Trophoblast cell (in vitro differentiated cells and primary cell): ENCODE measurements at regions not wholly inside any gene's neighbourhood (a gene's known extent, or its start where the extent isn't known, plus 50 kb on each side); places are given as distances from the start of the nearest gene placed in this dataset.

ENCODE experiments used
- DNase-seq, 2 donors: peaks; one replicate each; pipeline ENCODE4 v3.0.0-alpha.2; 2016
- H2AFZ ChIP-seq: 2 replicates; pipeline ENCODE4 v1.6.1; 2013; ENCODE audit warnings: low read length, moderate library complexity, mild to moderate bottlenecking; ENCODE audit not compliant: insufficient read depth, poor library complexity
- H2AK5ac ChIP-seq: 2 replicates; pipeline ENCODE4 v1.6.1; 2013; ENCODE audit warnings: mild to moderate bottlenecking, low read length
- H2BK120ac ChIP-seq: 2 replicates; pipeline ENCODE4 v1.6.1; 2013; ENCODE audit warnings: low read length, mild to moderate bottlenecking, moderate library complexity; ENCODE audit not compliant: insufficient read depth, poor library complexity
- H2BK12ac ChIP-seq: 2 replicates; pipeline ENCODE4 v1.6.1; 2013; ENCODE audit warnings: mild to moderate bottlenecking, low read length, moderate library complexity
- H2BK5ac ChIP-seq: 2 replicates; pipeline ENCODE4 v1.6.1; 2013; ENCODE audit warnings: low read length, low read depth, moderate library complexity, mild to moderate bottlenecking; ENCODE audit not compliant: poor library complexity
- H3K14ac ChIP-seq: 2 replicates; pipeline ENCODE4 v1.6.1; 2013; ENCODE audit warnings: mild to moderate bottlenecking, low read length
- H3K18ac ChIP-seq: 2 replicates; pipeline ENCODE4 v1.6.1; 2013; ENCODE audit warnings: mild to moderate bottlenecking, low read length
- H3K23ac ChIP-seq: 2 replicates; pipeline ENCODE4 v1.6.1; 2013; ENCODE audit warnings: low read length
- H3K27ac ChIP-seq: 2 replicates; pipeline ENCODE4 v1.5.1; 2013; ENCODE audit warnings: low read depth, mild to moderate bottlenecking, inconsistent platforms, low read length, moderate library complexity
- H3K27me3 ChIP-seq: 2 replicates; pipeline ENCODE4 v1.6.1; 2013; ENCODE audit warnings: inconsistent platforms, mild to moderate bottlenecking, low read length, moderate library complexity; ENCODE audit not compliant: insufficient read depth
- H3K36me3 ChIP-seq, 2 experiments: 1 replicate in 1 of 2; 2 replicates in 1 of 2; pipeline ENCODE4 v1.6.1; 2013; ENCODE audit warnings: low read length in 2 of 2, mild to moderate bottlenecking in 2 of 2, moderate library complexity in 1 of 2; ENCODE audit not compliant: insufficient read depth in 2 of 2, control insufficient read depth in 1 of 2
- H3K4ac ChIP-seq: 2 replicates; pipeline ENCODE4 v1.6.1; 2013; ENCODE audit warnings: low read depth, mild to moderate bottlenecking, low read length, moderate library complexity
- H3K4me1 ChIP-seq, 2 experiments: 1 replicate in 1 of 2; 2 replicates in 1 of 2; pipeline ENCODE4 v1.6.1; 2013; ENCODE audit warnings: low read length in 2 of 2, mild to moderate bottlenecking in 2 of 2, moderate library complexity in 1 of 2; ENCODE audit not compliant: insufficient read depth in 2 of 2, control insufficient read depth in 1 of 2
- H3K4me2 ChIP-seq: 2 replicates; pipeline ENCODE4 v1.6.1; 2013; ENCODE audit warnings: inconsistent platforms, mild to moderate bottlenecking, low read length, moderate library complexity
- H3K4me3 ChIP-seq: 2 replicates; pipeline ENCODE4 v1.5.1; 2013; ENCODE audit warnings: mild to moderate bottlenecking, low read depth, low read length, inconsistent platforms
- H3K79me1 ChIP-seq: one replicate; pipeline ENCODE4 v1.6.1; 2013; ENCODE audit warnings: low read length
- H3K79me2 ChIP-seq: 2 replicates; pipeline ENCODE4 v1.6.1; 2013; ENCODE audit warnings: low read length, mild to moderate bottlenecking; ENCODE audit not compliant: control insufficient read depth, insufficient read depth, poor library complexity
- H3K9ac ChIP-seq: 2 replicates; pipeline ENCODE4 v1.6.1; 2013; ENCODE audit warnings: mild to moderate bottlenecking, low read length
- H3K9me3 ChIP-seq: 2 replicates; pipeline ENCODE4 v1.6.1; 2013; ENCODE audit warnings: low read depth, mild to moderate bottlenecking, control low read depth, inconsistent platforms, low read length; ENCODE audit not compliant: insufficient read depth
- H4K12ac ChIP-seq: 2 replicates; pipeline ENCODE4 v1.6.1; 2013; ENCODE audit warnings: low read depth, mild to moderate bottlenecking, low read length, moderate library complexity
- H4K8ac ChIP-seq: 2 replicates; pipeline ENCODE4 v1.6.1; 2013; ENCODE audit warnings: low read depth, mild to moderate bottlenecking, low read length, moderate library complexity
- H4K91ac ChIP-seq: one replicate; pipeline ENCODE4 v1.6.1; 2013; ENCODE audit warnings: low read depth, mild to moderate bottlenecking, low read length, moderate library complexity
- whole genome bisulfite sequencing: extraction: QIAGEN DNeasy Blood & Tissue Kit; methylation state at CpG from one replicate; pipeline ENCODE4 v1.1.7; 2013; ENCODE audit warnings: missing lambda C conversion rate; ENCODE audit not compliant: insufficient read length, insufficient coverage; ENCODE audit errors: extremely low coverage; 5-methylcytosine and 5-hydroxymethylcytosine counted together

GRCh38 chr2:176959614-176960013 lies 253.0 kb upstream of the HNRNPA3 start:
- Histone ChIP-seq H3K4me3 (no peak overlapping the region), H3K23ac (no peak overlapping the region), H3K9me3 (no peaks in the 10 kb centered on the region), H3K79me1 (no peaks in the 10 kb centered on the region), H3K14ac (no peak overlapping the region), H2BK12ac (no peak overlapping the region), H3K79me2 (no peaks in the 10 kb centered on the region), H3K4me2 (no peak overlapping the region), H4K12ac (no peak overlapping the region), H3K27me3 (no peaks in the 10 kb centered on the region), H4K91ac (no peak overlapping the region), H3K4me1 (no peaks in the 10 kb centered on the region), H2AFZ (no peak overlapping the region), H2BK120ac (no peak overlapping the region), H3K36me3 (no peaks in the 10 kb centered on the region), H3K27ac (no peak overlapping the region), H3K18ac (no peak overlapping the region), H4K8ac (no peak overlapping the region), H2AK5ac (no peak overlapping the region), H3K4ac (no peak overlapping the region), H2BK5ac (no peak overlapping the region), H3K9ac (no peak overlapping the region)
- WGBS, result no CpG with 5 or more reads among the region's 3 CpGs
- no peak for DNase-seq

- Histone ChIP-seq H3K4me2 (no peak overlapping the region), H2AFZ (no peak overlapping the region), H3K4ac (no peak overlapping the region), H2BK5ac (no peak overlapping the region), H3K9ac (no peak overlapping the region), H3K18ac (no peak overlapping the region), H3K23ac (no peak overlapping the region), H4K12ac (no peak overlapping the region), H2BK12ac (no peak overlapping the region), H3K4me3 (no peak overlapping the region), H3K9me3 (no peaks in the 10 kb centered on the region), H3K36me3 (no peaks in the 10 kb centered on the region), H3K14ac (no peak overlapping the region), H3K79me1 (no peaks in the 10 kb centered on the region), H3K27ac (no peak overlapping the region), H4K8ac (no peak overlapping the region), H2BK120ac (no peak overlapping the region), H3K27me3 (no peaks in the 10 kb centered on the region), H3K4me1 (no peaks in the 10 kb centered on the region), H4K91ac (no peak overlapping the region), H3K79me2 (no peaks in the 10 kb centered on the region), H2AK5ac (no peak overlapping the region)
- DNase-seq, result no peak
- no CpG with 5 or more reads among the region's 2 CpGs for WGBS
Observed at GRCh38 chr2:176960061-176960460, 252.5 kb upstream of the HNRNPA3 start.

- H2BK12ac ChIP-seq, result no peak overlapping the region
- H3K27me3 ChIP-seq, result no peaks in the 10 kb centered on the region
- H3K9me3 ChIP-seq, result no peaks in the 10 kb centered on the region
- H3K4me1 ChIP-seq, result no peaks in the 10 kb centered on the region
- H3K79me2 ChIP-seq, result no peaks in the 10 kb centered on the region
- H3K27ac ChIP-seq, result no peak overlapping the region
- no peak overlapping the region for H3K14ac ChIP-seq
- H3K9ac ChIP-seq, result no peak overlapping the region
- DNase-seq, result peak; percentile 5 to 60
- H4K8ac ChIP-seq, result no peak overlapping the region
- H3K18ac ChIP-seq, result no peak overlapping the region
- no peak overlapping the region for H3K4me3 ChIP-seq
- no peak overlapping the region for H2AK5ac ChIP-seq
- H4K91ac ChIP-seq, result no peak overlapping the region
- H2AFZ ChIP-seq, result no peak overlapping the region
- H2BK5ac ChIP-seq, result no peak overlapping the region
- no peak overlapping the region for H4K12ac ChIP-seq
- WGBS, result no CpG with 5 or more reads among the region's 7 CpGs
- no peaks in the 10 kb centered on the region for H3K79me1 ChIP-seq
- H3K4me2 ChIP-seq, result no peak overlapping the region
- no peak overlapping the region for H3K23ac ChIP-seq
- H3K36me3 ChIP-seq, result no peaks in the 10 kb centered on the region
- H3K4ac ChIP-seq, result no peak overlapping the region
- no peak overlapping the region for H2BK120ac ChIP-seq
Observed at GRCh38 chr2:176960736-176961520, 251.7 kb upstream of the HNRNPA3 start.

GRCh38 chr2:176961775-176962619 lies 250.6 kb upstream of the HNRNPA3 start:
- no peak overlapping the region for H2BK5ac ChIP-seq
- no peak for DNase-seq
- no peak overlapping the region for H3K14ac ChIP-seq
- H3K4ac ChIP-seq, result no peak overlapping the region
- H3K4me1 ChIP-seq, result no peaks in the 10 kb centered on the region
- no peak overlapping the region for H2BK12ac ChIP-seq
- no peak overlapping the region for H3K23ac ChIP-seq
- H2AK5ac ChIP-seq, result no peak overlapping the region
- no peak overlapping the region for H3K4me2 ChIP-seq
- H2AFZ ChIP-seq, result no peak overlapping the region
- no peaks in the 10 kb centered on the region for H3K27me3 ChIP-seq
- no peak overlapping the region for H4K91ac ChIP-seq
- H4K8ac ChIP-seq, result no peak overlapping the region
- no CpG with 5 or more reads among the region's 11 CpGs for WGBS
- no peak overlapping the region for H3K18ac ChIP-seq
- no peak overlapping the region for H2BK120ac ChIP-seq
- H3K79me2 ChIP-seq, result no peaks in the 10 kb centered on the region
- H4K12ac ChIP-seq, result no peak overlapping the region
- H3K79me1 ChIP-seq, result no peaks in the 10 kb centered on the region
- H3K27ac ChIP-seq, result no peak overlapping the region
- no peak overlapping the region for H3K9ac ChIP-seq
- H3K9me3 ChIP-seq, result no peaks in the 10 kb centered on the region
- H3K4me3 ChIP-seq, result no peak overlapping the region
- H3K36me3 ChIP-seq, result no peaks in the 10 kb centered on the region
